ENCODE measurements at regions not wholly inside any gene's neighbourhood (a gene's known extent, or its start where the extent isn't known, plus 50 kb on each side); places are given as distances from the start of the nearest gene placed in this dataset.

GRCh38 chr13:74443631-74444030, 309.4 kb upstream of the KLF12 start:
- TF ChIP-seq CTCF (IDR thresholded peaks at IDR 0.05; ENCODE audit: control extremely low read depth in 1 of 3, insufficient read depth in 1 of 3, low read depth in 1 of 3, low read length in 3 of 3), result no peak
- no peak for TF ChIP-seq POLR2A (IDR thresholded peaks at IDR 0.05; ENCODE audit: control extremely low read depth in 1 of 2, low read depth in 2 of 2, low read length in 2 of 2)
